Loucy (cell line): ENCODE measurements at regions not wholly inside any gene's neighbourhood (a gene's known extent, or its start where the extent isn't known, plus 50 kb on each side); places are given as distances from the start of the nearest gene placed in this dataset.

Experiments used
- CTCF ChIP-seq: fragments of 200-600 bp; sonication (generic); conservative IDR thresholded peaks from 2 replicates; pipeline ENCODE4 v1.5.1; 2014; ENCODE audit warnings: mild to moderate bottlenecking, antibody characterized with exemption, low read length
- EZH2phosphoT487 ChIP-seq: fragments of 200-600 bp; IDR thresholded peaks from 2 replicates; pipeline ENCODE4 v1.6.1; 2018; ENCODE audit warnings: antibody characterized with exemption, mild to moderate bottlenecking, moderate library complexity, borderline replicate concordance

- TF ChIP-seq CTCF: no peak
- no peak for TF ChIP-seq EZH2phosphoT487
Measured at GRCh38 chr13:80201694-80202468, 139.0 kb downstream of the SPRY2 start.
